Activated CD8-positive, alpha-beta T cell treated with anti-CD3 and anti-CD28 coated beads for 36 hours (primary cell): ENCODE measurements at regions not wholly inside any gene's neighbourhood (a gene's known extent, or its start where the extent isn't known, plus 50 kb on each side); places are given as distances from the start of the nearest gene placed in this dataset.

Source experiments
- ATAC-seq: fragments of 200-7000 bp; cut with Tn5 transposase; one replicate; pipeline ENCODE4 v1.10.0; 2021; ENCODE audit warnings: mild to moderate bottlenecking, moderate library complexity
- CTCF ChIA-PET: fragments of 350-600 bp; sonication (Branson Sonifier 250); formaldehyde crosslinking; loops from one replicate; lab custom pipeline; 2021; ENCODE audit warnings: antibody characterized with exemption; lab: Charles Lee
- POLR2A ChIA-PET: fragments of 350-600 bp; sonication (Branson Sonifier 250); formaldehyde crosslinking; loops from one replicate; lab custom pipeline; 2021; ENCODE audit warnings: antibody characterized with exemption; lab: Charles Lee
- DNase-seq: peaks from one replicate; pipeline ENCODE4 v3.0.0-alpha.2; 2020
- H3K27ac Mint-ChIP-seq: one replicate; pipeline ENCODE4 v1.8.0; 2021; ENCODE audit warnings: mild to moderate bottlenecking, mixed read lengths
- H3K27me3 Mint-ChIP-seq: one replicate; pipeline ENCODE4 v1.8.0; 2021; ENCODE audit warnings: mixed read lengths
- H3K36me3 Mint-ChIP-seq: one replicate; pipeline ENCODE4 v1.8.0; 2021; ENCODE audit warnings: low read depth, mixed read lengths
- H3K4me1 Mint-ChIP-seq: one replicate; pipeline ENCODE4 v1.8.0; 2021; ENCODE audit warnings: low read depth, mixed read lengths
- H3K4me3 Mint-ChIP-seq: one replicate; pipeline ENCODE4 v1.8.0; 2021; ENCODE audit warnings: mild to moderate bottlenecking, moderate library complexity, mixed read lengths
- H3K9me3 Mint-ChIP-seq: one replicate; pipeline ENCODE4 v1.8.0; 2021; ENCODE audit warnings: mixed read lengths
- intact Hi-C: fragments of 100-400 bp; cut with micrococcal nuclease; formaldehyde crosslinking; loops from one replicate; pipeline ENCODE4 v1.10.0; 2022
- TF ChIP-seq, protein P1 (sequence below): fragments of 200-600 bp; IDR thresholded peaks from one replicate; pipeline ENCODE4 v1.8.0; 2022; ENCODE audit warnings: antibody characterized with exemption, mild to moderate bottlenecking

DNA sequence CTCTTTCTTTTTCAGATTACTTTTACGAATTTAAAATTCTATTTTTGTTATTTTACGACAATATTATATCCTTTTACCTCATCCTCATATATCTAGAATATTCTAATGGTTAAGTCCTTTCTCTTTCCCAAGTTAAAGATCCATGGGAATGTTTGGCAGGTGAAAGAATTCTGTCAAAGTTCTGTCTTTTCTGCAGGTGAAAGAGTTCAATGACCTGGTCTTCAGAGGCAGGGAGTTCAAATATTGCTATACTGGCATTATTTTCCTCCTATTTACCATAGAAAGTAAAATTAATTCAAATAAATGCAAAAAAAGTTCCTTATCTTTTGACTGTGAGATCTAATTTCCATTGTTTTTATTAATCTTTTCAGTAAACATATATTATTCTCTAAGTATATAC is 194.3 kb downstream of the ARL4A start:
- no peaks in the 10 kb centered on the region for H3K27me3 Mint-ChIP-seq
- H3K4me1 Mint-ChIP-seq = no peaks in the 10 kb centered on the region
- intact Hi-C loops = no loop called here
- H3K36me3 Mint-ChIP-seq = no peaks in the 10 kb centered on the region
- ATAC-seq (no peak), DNase-seq (no peak)
- H3K9me3 Mint-ChIP-seq = no peaks in the 10 kb centered on the region
- no peak overlapping the region for H3K4me3 Mint-ChIP-seq
- POLR2A ChIA-PET = no interaction called here
- TF ChIP-seq, protein P1, sequence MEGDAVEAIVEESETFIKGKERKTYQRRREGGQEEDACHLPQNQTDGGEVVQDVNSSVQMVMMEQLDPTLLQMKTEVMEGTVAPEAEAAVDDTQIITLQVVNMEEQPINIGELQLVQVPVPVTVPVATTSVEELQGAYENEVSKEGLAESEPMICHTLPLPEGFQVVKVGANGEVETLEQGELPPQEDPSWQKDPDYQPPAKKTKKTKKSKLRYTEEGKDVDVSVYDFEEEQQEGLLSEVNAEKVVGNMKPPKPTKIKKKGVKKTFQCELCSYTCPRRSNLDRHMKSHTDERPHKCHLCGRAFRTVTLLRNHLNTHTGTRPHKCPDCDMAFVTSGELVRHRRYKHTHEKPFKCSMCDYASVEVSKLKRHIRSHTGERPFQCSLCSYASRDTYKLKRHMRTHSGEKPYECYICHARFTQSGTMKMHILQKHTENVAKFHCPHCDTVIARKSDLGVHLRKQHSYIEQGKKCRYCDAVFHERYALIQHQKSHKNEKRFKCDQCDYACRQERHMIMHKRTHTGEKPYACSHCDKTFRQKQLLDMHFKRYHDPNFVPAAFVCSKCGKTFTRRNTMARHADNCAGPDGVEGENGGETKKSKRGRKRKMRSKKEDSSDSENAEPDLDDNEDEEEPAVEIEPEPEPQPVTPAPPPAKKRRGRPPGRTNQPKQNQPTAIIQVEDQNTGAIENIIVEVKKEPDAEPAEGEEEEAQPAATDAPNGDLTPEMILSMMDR = no peak
- no peak overlapping the region for H3K27ac Mint-ChIP-seq
- CTCF ChIA-PET = no interaction called here

DNA sequence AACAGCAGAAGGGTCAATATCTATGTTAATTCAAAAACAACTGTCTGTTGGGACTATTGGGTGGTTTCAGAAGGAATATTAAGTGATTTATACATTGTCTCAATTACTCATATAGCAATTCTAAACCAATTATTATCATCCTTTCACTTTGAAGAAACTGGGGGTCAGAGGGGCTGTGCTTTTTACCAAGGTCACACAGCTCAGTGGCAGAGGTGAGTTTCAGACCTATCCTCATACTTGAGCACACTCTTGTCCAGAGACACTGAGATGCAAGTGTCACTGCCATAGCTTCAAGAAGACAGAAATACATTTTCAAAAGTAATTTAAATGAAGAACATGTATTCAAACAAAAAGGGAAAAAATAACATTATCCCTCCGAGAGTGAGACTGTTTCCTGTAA is 195.3 kb downstream of the ARL4A start:
- DNase-seq = no peak
- Mint-ChIP-seq H3K36me3 (no peaks in the 10 kb centered on the region), H3K27me3 (no peaks in the 10 kb centered on the region), H3K9me3 (no peaks in the 10 kb centered on the region), H3K4me1 (no peaks in the 10 kb centered on the region), H3K27ac (no peak overlapping the region), H3K4me3 (no peak overlapping the region)
- TF ChIP-seq, protein P1 = no peak
- ChIA-PET POLR2A (no interaction called here), CTCF (no interaction called here)
- intact Hi-C loops = no loop called here
- no peak for ATAC-seq

DNA sequence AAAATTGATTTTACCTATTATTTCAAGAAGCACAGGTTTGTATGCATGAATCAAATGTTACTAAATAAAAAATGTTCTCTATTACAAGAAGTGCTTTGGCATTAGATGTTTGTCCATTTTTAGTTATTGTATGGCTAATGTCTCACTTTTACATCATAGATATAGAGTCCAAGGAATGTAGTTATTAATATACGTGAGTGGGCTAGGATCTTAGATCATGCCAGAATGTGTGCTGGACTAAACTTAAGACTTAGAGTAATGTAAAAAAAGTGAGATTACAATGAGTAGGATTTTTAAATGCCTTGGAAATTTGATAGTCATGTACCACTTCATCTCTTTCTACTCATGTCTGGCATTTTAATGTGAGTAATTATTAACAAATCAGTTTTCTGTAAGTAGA is 196.6 kb downstream of the ARL4A start:
- POLR2A ChIA-PET = no interaction called here
- Mint-ChIP-seq H3K4me1 (no peaks in the 10 kb centered on the region), H3K36me3 (no peaks in the 10 kb centered on the region), H3K27me3 (peaks cover 1% of the 10 kb centered on the region), H3K4me3 (no peak overlapping the region), H3K27ac (no peak overlapping the region), H3K9me3 (no peaks in the 10 kb centered on the region)
- no peak for ATAC-seq
- TF ChIP-seq, protein P1 = no peak
- CTCF ChIA-PET = no interaction called here
- intact Hi-C loops = no loop called here
- no peak for DNase-seq

DNA sequence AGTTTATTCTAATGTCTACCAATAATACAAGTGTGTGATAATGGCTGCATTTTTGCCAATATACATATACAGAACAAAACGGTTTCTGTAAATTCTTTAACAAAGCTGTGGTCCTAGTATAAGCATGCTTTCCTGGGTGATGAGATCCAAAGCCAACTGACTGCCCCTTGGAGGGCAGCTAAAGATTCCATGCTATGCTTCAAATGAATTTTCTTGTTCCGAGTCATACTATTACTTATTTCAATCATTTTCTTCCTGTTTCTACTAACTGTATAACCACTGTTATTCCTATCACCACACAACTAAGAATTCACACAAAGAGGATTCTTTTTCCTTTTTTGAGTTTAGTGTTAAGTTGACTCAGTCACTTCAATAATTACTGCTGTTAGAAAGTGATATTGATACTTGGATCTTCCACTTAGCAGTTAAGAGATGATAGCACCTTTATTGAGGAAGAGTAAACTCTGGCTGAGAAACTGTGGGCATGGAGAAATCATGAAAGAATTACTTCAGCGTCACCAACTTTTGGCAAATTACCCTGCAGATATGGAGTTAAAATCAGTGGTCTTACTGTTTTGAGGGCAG is 197.5 kb downstream of the ARL4A start:
- H3K9me3 Mint-ChIP-seq = no peaks in the 10 kb centered on the region
- ChIA-PET POLR2A (interaction anchor here (0.8 kb wide), 1 partner anchor 351 kb away, joined by 4 read pairs; no protein-coding TSS in a partner anchor), CTCF (no interaction called here)
- H3K27me3 Mint-ChIP-seq = peaks cover 1% of the 10 kb centered on the region
- H3K4me3 Mint-ChIP-seq = no peak overlapping the region
- no peaks in the 10 kb centered on the region for H3K4me1 Mint-ChIP-seq
- ATAC-seq (no peak), DNase-seq (no peak)
- intact Hi-C loops = no loop called here
- TF ChIP-seq, protein P1 = no peak
- no peak overlapping the region for H3K27ac Mint-ChIP-seq
- H3K36me3 Mint-ChIP-seq = no peaks in the 10 kb centered on the region

DNA sequence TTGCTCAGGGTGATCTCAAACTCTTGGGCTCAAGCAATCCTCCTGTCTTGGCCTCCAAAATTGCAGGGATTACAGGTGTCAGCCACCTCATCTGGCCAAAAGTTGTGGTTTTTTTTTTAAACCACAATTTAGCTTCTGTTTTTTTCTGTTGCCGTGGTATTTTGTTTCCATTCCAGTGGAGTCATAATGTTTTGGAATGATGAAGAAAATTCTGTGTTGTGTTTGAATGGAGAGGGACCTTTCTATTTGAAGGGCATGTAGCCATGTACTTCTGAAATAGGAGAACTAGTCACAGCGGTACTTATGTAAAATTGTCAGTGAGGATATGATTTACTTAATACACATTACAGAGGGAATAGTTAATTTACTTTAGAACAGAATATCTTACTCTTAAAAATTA is 201.3 kb downstream of the ARL4A start:
- Mint-ChIP-seq H3K36me3 (no peaks in the 10 kb centered on the region), H3K27ac (no peak overlapping the region), H3K4me3 (no peak overlapping the region), H3K27me3 (peaks cover 3% of the 10 kb centered on the region), H3K4me1 (no peaks in the 10 kb centered on the region), H3K9me3 (no peaks in the 10 kb centered on the region)
- intact Hi-C loops = no loop called here
- ChIA-PET POLR2A (no interaction called here), CTCF (no interaction called here)
- DNase-seq (no peak), ATAC-seq (no peak)
- TF ChIP-seq, protein P1 = no peak
